ENCODE measurements at regions not wholly inside any gene's neighbourhood (a gene's known extent, or its start where the extent isn't known, plus 50 kb on each side); places are given as distances from the start of the nearest gene placed in this dataset.

- ChIA-PET CTCF (ENCODE audit: partially characterized antibody) (interaction anchor here (0.6 to 3.9 kb wide), 6 partner anchors 11 to 984 kb away, joined by 3 to 15 read pairs (median 3); no protein-coding TSS in a partner anchor), POLR2A (ENCODE audit: partially characterized antibody) (no interaction called here)
- TF ChIP-seq SIRT6 (IDR thresholded peaks at IDR 0.05; ENCODE audit: low read length) (no peak), TAF7 (optimal IDR thresholded peaks at IDR 0.05; ENCODE audit: borderline replicate concordance, low read depth, low read length) (no peak), ATF3 (IDR thresholded peaks at IDR 0.05; ENCODE audit: insufficient read depth, low read depth, low read length) (no peak), RNF2 (IDR thresholded peaks at IDR 0.05; ENCODE audit: borderline replicate concordance, low read depth, low read length, missing control alignments, poor library complexity, severe bottlenecking) (no peak), ZNF274 (IDR thresholded peaks at IDR 0.05; ENCODE audit: borderline replicate concordance, extremely low read depth, low read length) (no peak), CHD1 (IDR thresholded peaks at IDR 0.05; ENCODE audit: low read depth, low read length) (no peak), SIX5 (IDR thresholded peaks at IDR 0.05; ENCODE audit: low read depth, low read length) (no peak), BCL11A (IDR thresholded peaks at IDR 0.05; ENCODE audit: low read depth in 2 of 2, low read length in 2 of 2) (no peak), NANOG (IDR thresholded peaks at IDR 0.05; ENCODE audit: insufficient read depth, low read depth, low read length, poor library complexity, severe bottlenecking) (no peak), KDM5A (IDR thresholded peaks at IDR 0.05; ENCODE audit: low read length) (no peak), CTCF (IDR thresholded peaks at IDR 0.05; ENCODE audit: control extremely low read depth in 1 of 3, insufficient read depth in 1 of 3, low read depth in 1 of 3, low read length in 3 of 3) (no peak)
These were observed 92.2 kb downstream of the TBX19 start for GRCh38 chr1:168372861-168373371.

More at GRCh38 chr1:168372861-168373371, 92.2 kb downstream of the TBX19 start:
- no peak overlapping the region for H3K27ac ChIP-seq (ENCODE audit: low read depth, low read length)
- H2AK5ac ChIP-seq (ENCODE audit: low read depth, low read length) = no peak overlapping the region
- H3K14ac ChIP-seq (ENCODE audit: insufficient read length) = no peak overlapping the region
- H3K23ac ChIP-seq (ENCODE audit: insufficient read length) = no peak overlapping the region
- H3K4me2 ChIP-seq (ENCODE audit: insufficient read depth in 1 of 2, low read depth in 2 of 2, low read length in 2 of 2) = no peak overlapping the region
- no peaks in the 10 kb centered on the region for H3K27me3 ChIP-seq (replicated peaks in 1 of 4; ENCODE audit: control insufficient read depth in 3 of 4, extremely low read depth in 1 of 4, insufficient read depth in 3 of 4, low read length in 3 of 4)
- no peak overlapping the region for H3K9ac ChIP-seq (replicated peaks in 1 of 4; ENCODE audit: extremely low read depth in 1 of 4, low read depth in 3 of 4, low read length in 3 of 4)
- H3K4me3 ChIP-seq (ENCODE audit: extremely low read depth in 1 of 4, insufficient read depth in 2 of 4, low read depth in 3 of 4, low read length in 4 of 4) = no peak overlapping the region
- H3K23me2 ChIP-seq (ENCODE audit: low read depth, low read length) = no peaks in the 10 kb centered on the region
- no peak overlapping the region for H4K8ac ChIP-seq (ENCODE audit: extremely low read depth, insufficient read depth, low read length)
- no peak overlapping the region for H2BK12ac ChIP-seq (ENCODE audit: low read depth, low read length)
- H3K9me3 ChIP-seq (ENCODE audit: insufficient read depth in 2 of 2, low read depth in 1 of 2, low read length in 1 of 2) = no peaks in the 10 kb centered on the region
- no peaks in the 10 kb centered on the region for H3K36me3 ChIP-seq (ENCODE audit: control insufficient read depth in 2 of 4, insufficient read depth in 4 of 4, low read length in 3 of 4)
- H3K4ac ChIP-seq (replicated peaks; ENCODE audit: insufficient read length, low read depth, low read length) = no peak overlapping the region
- 0 out of 2 replicates have a peak, but pooled peaks cover 3% of the 10 kb centered on the region for H3K79me1 ChIP-seq (ENCODE audit: low read depth, low read length)
- H4K20me1 ChIP-seq (replicated peaks in 1 of 2; ENCODE audit: control insufficient read depth in 1 of 2, insufficient read depth in 2 of 2, low read length in 2 of 2) = no peaks in the 10 kb centered on the region
- no peak overlapping the region for H3K56ac ChIP-seq (replicated peaks; ENCODE audit: insufficient read length, low read depth, low read length)
- no peak overlapping the region for H2BK5ac ChIP-seq (ENCODE audit: low read depth, low read length)
- H4K91ac ChIP-seq (replicated peaks; ENCODE audit: insufficient read length, low read length) = no peak overlapping the region
- H3K4me1 ChIP-seq (replicated peaks in 1 of 4; ENCODE audit: control insufficient read depth in 3 of 4, insufficient read depth in 4 of 4, low read length in 3 of 4) = no peaks in the 10 kb centered on the region
- H2BK120ac ChIP-seq (replicated peaks; ENCODE audit: low read depth, low read length) = no peak overlapping the region
- 94% methylated on average over 7 of the region's 7 CpGs; no CpG with 5 or more reads in 1 of the 2 experiments for WGBS, 2 experiments (ENCODE audit: extremely low coverage in 1 of 2, insufficient coverage in 1 of 2, insufficient read length in 1 of 2, insufficient replicate concordance in 2 of 2, low coverage in 1 of 2, low lambda C conversion rate in 2 of 2, missing lambda C conversion rate in 1 of 2)
- FAIRE-seq (no peak), DNase-seq (ENCODE audit: low read depth in 1 of 2, low spot score in 2 of 2) (no peak)
- H2AFZ ChIP-seq (ENCODE audit: low read length) = no peak overlapping the region
- no peak overlapping the region for H4K5ac ChIP-seq (ENCODE audit: insufficient read length, low read depth, low read length)
- H2BK20ac ChIP-seq (ENCODE audit: low read length) = no peak overlapping the region
- H2BK15ac ChIP-seq (ENCODE audit: low read length) = no peak overlapping the region
- no peak overlapping the region for H3K18ac ChIP-seq (ENCODE audit: extremely low read depth, low read length)
- H3K79me2 ChIP-seq (ENCODE audit: control insufficient read depth in 1 of 2, insufficient read depth in 2 of 2, low read length in 2 of 2) = no peaks in the 10 kb centered on the region

All from H1 (cell line).